Effector memory CD4-positive, alpha-beta T cell (primary cell): ENCODE measurements at regions not wholly inside any gene's neighbourhood (a gene's known extent, or its start where the extent isn't known, plus 50 kb on each side); places are given as distances from the start of the nearest gene placed in this dataset.

ENCODE experiments used
- DNase-seq, 3 donors: peaks; one replicate each; pipeline ENCODE4 v3.0.0-alpha.2; 2020
- H3K27ac ChIP-seq: 2 replicates; pipeline ENCODE4 v1.7.0; 2013; ENCODE audit warnings: mild to moderate bottlenecking, low read length, moderate library complexity; ENCODE audit not compliant: insufficient read depth, poor library complexity, severe bottlenecking
- H3K27me3 ChIP-seq: replicated peaks from 2 replicates; pipeline ENCODE4 v1.7.0; 2013; ENCODE audit warnings: mild to moderate bottlenecking, low read length; ENCODE audit not compliant: insufficient read depth, control insufficient read depth, poor library complexity, severe bottlenecking
- H3K36me3 ChIP-seq: 2 replicates; pipeline ENCODE4 v1.7.0; 2013; ENCODE audit warnings: mild to moderate bottlenecking, low read length, moderate library complexity; ENCODE audit not compliant: control insufficient read depth, insufficient read depth
- H3K4me1 ChIP-seq: 2 replicates; pipeline ENCODE4 v1.7.0; 2013; ENCODE audit warnings: low read length, mild to moderate bottlenecking; ENCODE audit not compliant: control insufficient read depth, insufficient read depth, poor library complexity, severe bottlenecking
- H3K4me3 ChIP-seq: 2 replicates; pipeline ENCODE4 v1.7.0; 2013; ENCODE audit warnings: low read length, low read depth, mild to moderate bottlenecking; ENCODE audit not compliant: insufficient read depth, poor library complexity, severe bottlenecking
- H3K9me3 ChIP-seq: 2 replicates; pipeline ENCODE4 v1.7.0; 2013; ENCODE audit warnings: mild to moderate bottlenecking, low read length, moderate library complexity; ENCODE audit not compliant: control insufficient read depth

DNA sequence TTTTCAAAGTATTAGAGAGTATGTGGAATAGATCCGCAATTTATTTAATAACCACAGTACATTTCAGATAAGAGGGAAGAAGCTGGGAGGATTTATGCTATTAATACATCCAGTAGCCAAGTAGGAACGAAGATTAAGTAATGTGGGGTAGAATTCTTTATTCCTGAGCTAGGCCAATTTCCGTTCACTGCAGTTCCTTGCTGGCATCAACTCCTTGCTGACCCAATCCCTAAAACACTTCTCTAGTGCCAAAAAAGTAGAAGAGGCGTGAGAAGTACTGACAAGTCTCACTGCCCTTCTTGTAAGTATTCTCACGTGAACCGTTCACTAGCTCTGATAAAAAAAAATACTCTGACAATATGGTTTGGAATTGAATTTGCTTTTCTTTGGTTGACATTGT lies 211.4 kb downstream of the EPHA4 start:
- Histone ChIP-seq H3K27me3 (no peaks in the 10 kb centered on the region), H3K9me3 (no peaks in the 10 kb centered on the region), H3K4me3 (no peak overlapping the region), H3K4me1 (no peaks in the 10 kb centered on the region), H3K27ac (no peak overlapping the region), H3K36me3 (no peaks in the 10 kb centered on the region)
- no peak for DNase-seq

DNA sequence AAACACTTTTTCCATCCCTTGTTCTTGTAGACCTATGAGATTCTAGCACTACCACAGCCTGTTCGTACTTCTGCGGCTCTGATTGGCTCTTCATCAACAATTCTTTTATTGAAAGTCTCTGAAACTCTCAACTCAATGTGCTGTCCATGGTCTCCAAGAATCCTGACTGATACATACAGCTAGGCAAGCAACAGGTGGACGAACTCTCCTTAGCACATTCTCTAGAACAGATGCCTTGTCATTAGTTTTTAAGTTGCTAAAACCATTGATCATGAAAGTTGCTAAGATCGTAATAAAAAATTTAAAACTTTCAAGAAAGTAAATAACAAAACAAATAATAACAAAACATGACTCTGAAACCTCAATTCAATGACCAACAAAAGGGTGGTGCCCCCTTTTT lies 210.5 kb downstream of the EPHA4 start:
- Histone ChIP-seq H3K36me3 (no peaks in the 10 kb centered on the region), H3K9me3 (no peaks in the 10 kb centered on the region), H3K4me1 (no peaks in the 10 kb centered on the region), H3K27ac (no peak overlapping the region), H3K4me3 (no peak overlapping the region), H3K27me3 (no peaks in the 10 kb centered on the region)
- no peak for DNase-seq

DNA sequence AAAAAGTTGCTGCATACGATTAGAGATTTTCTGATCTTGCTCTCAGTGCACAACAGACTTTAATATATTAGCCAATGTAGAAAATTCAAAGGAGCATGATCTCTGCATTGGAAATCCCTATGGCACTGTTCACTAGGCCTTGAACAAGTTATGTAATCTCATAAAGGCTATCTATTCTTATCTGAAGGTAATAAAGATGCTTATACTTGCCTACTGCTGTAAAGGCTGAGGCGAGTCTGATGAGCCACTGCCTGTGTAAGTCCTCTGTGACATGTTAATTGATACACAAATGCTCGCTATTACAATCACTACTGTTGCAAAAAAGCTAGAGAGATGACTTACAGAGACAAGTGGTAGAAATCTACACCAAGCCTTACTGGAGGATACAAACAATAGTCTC lies 207.4 kb downstream of the EPHA4 start:
- H3K36me3 ChIP-seq, result no peaks in the 10 kb centered on the region
- no peak overlapping the region for H3K4me3 ChIP-seq
- no peak overlapping the region for H3K27ac ChIP-seq
- no peaks in the 10 kb centered on the region for H3K9me3 ChIP-seq
- DNase-seq, result no peak
- no peaks in the 10 kb centered on the region for H3K4me1 ChIP-seq
- H3K27me3 ChIP-seq, result no peaks in the 10 kb centered on the region
